HepG2 (cell line): ENCODE measurements at regions not wholly inside any gene's neighbourhood (a gene's known extent, or its start where the extent isn't known, plus 50 kb on each side); places are given as distances from the start of the nearest gene placed in this dataset.

Source experiments
- ATAC-seq: fragments of 200-7000 bp; cut with Tn5 transposase; 3 replicates; pipeline ENCODE4 v1.9.1; 2020; ENCODE audit warnings: mild to moderate bottlenecking, moderate library complexity
- BruUV-seq: library from RNA; stranded (reverse); fragments of 400-500 nt; replicated peaks from 2 replicates; lab custom pipeline; 2021; lab: Mats Ljungman, UMichigan
- CTCF ChIA-PET: fragments of 300-600 bp; formaldehyde crosslinking; extraction: SDS; loops from one replicate; lab custom pipeline; 2021; ENCODE audit warnings: low total read pairs, inconsistent platforms, low intra/inter-chr PET ratio; lab: Yijun Ruan, JAX
- POLR2A ChIA-PET: fragments of 350-600 bp; sonication (Branson Sonifier 250); formaldehyde crosslinking; loops from one replicate; lab custom pipeline; 2020; ENCODE audit warnings: antibody characterized with exemption, inconsistent platforms; lab: Yijun Ruan, JAX
- DNase-seq: peaks from one replicate; pipeline ENCODE4 v3.0.0-alpha.2; 2015; ENCODE audit warnings: low spot score
- FAIRE-seq: peaks from 3 replicates; lab custom pipeline; 2011; peaks lifted over from hg19 to GRCh38; lab: Jason Lieb, UNC
- H2AFZ ChIP-seq: one replicate; pipeline ENCODE4 v1.6.1; 2011; ENCODE audit warnings: low read length, inconsistent platforms
- H3K27ac ChIP-seq: fragments of 300-600 bp; 3 replicates; pipeline ENCODE4 v1.8.0; 2011; ENCODE audit warnings: mixed run types, mild to moderate bottlenecking, mixed read lengths, low read length, inconsistent platforms; ENCODE audit not compliant: insufficient read depth; ENCODE audit errors: extremely low read length
- H3K27me3 ChIP-seq, 2 experiments: fragments of 200-600 bp in 1 of 2; 2 replicates in 1 of 2; 3 replicates in 1 of 2; pipeline versions ENCODE4 v1.6.0 to v1.8.0; 2011; ENCODE audit warnings: low read length in 2 of 2, mild to moderate bottlenecking in 2 of 2, moderate library complexity in 2 of 2, inconsistent platforms in 1 of 2; ENCODE audit not compliant: insufficient read depth in 2 of 2, control insufficient read depth in 1 of 2
- H3K36me3 ChIP-seq, 2 experiments: fragments of 200-600 bp in 1 of 2; replicated peaks in 1 of 2; 2 replicates in 1 of 2; 3 replicates in 1 of 2; pipeline versions ENCODE4 v1.5.1 to v1.8.0; 2011; ENCODE audit warnings: low read length in 2 of 2, inconsistent platforms in 1 of 2; ENCODE audit not compliant: insufficient read depth in 2 of 2, control insufficient read depth in 1 of 2
- H3K4me1 ChIP-seq: 2 replicates; pipeline ENCODE4 v1.5.1; 2012; ENCODE audit warnings: low read length, inconsistent platforms; ENCODE audit not compliant: insufficient read depth
- H3K4me2 ChIP-seq: 2 replicates; pipeline ENCODE4 v1.6.0; 2011; ENCODE audit warnings: low read depth, low read length, inconsistent platforms
- H3K4me3 ChIP-seq, 3 experiments: fragments of 200-600 bp in 1 of 3; sonication (generic), shearing (Covaris generic) in 1 of 3; replicated peaks in 1 of 3; 2 replicates each; pipeline ENCODE4 v1.5.1; 2011 to 2016; ENCODE audit warnings: low read length in 3 of 3, inconsistent platforms in 2 of 3, low read depth in 2 of 3, mild to moderate bottlenecking in 2 of 3, control low read depth in 1 of 3, mixed read lengths in 1 of 3; ENCODE audit not compliant: insufficient read depth in 1 of 3
- H3K79me2 ChIP-seq: one replicate; pipeline ENCODE4 v1.6.1; 2011; ENCODE audit warnings: low read length, inconsistent platforms; ENCODE audit not compliant: insufficient read depth
- H3K9ac ChIP-seq: 2 replicates; pipeline ENCODE4 v1.6.0; 2011; ENCODE audit warnings: mild to moderate bottlenecking, low read depth, low read length, inconsistent platforms; ENCODE audit not compliant: insufficient read depth
- H3K9me3 ChIP-seq: 2 replicates; pipeline ENCODE4 v1.5.1; 2012; ENCODE audit warnings: mild to moderate bottlenecking, low read length
- H4K20me1 ChIP-seq: 2 replicates; pipeline ENCODE4 v1.6.0; 2011; ENCODE audit warnings: inconsistent platforms, mild to moderate bottlenecking, low read length, moderate library complexity; ENCODE audit not compliant: insufficient read depth
- GTF3A ChIP-seq: sonication (generic); formaldehyde crosslinking; conservative IDR thresholded peaks from 2 replicates; pipeline ENCODE4 v1.4.0; 2020; ENCODE audit warnings: mild to moderate bottlenecking, missing genetic modification reagents
- MATR3 ChIP-seq: sonication (generic); formaldehyde crosslinking; IDR thresholded peaks from 2 replicates; pipeline ENCODE4 v1.4.0; 2020; ENCODE audit warnings: missing genetic modification reagents
- MYC ChIP-seq: sonication (generic); formaldehyde crosslinking; IDR thresholded peaks from 2 replicates; pipeline ENCODE4 v1.9.0; 2021; ENCODE audit warnings: missing genetic modification reagents, borderline replicate concordance
- POLR2AphosphoS5 ChIP-seq: IDR thresholded peaks from 2 replicates; pipeline ENCODE4 v1.6.1; 2012; ENCODE audit warnings: low read depth, low read length
- SATB2 ChIP-seq: sonication (generic); formaldehyde crosslinking; IDR thresholded peaks from 2 replicates; pipeline ENCODE4 v1.5.0; 2020; ENCODE audit warnings: missing genetic modification reagents
- SP4 ChIP-seq: sonication (generic); formaldehyde crosslinking; IDR thresholded peaks from 2 replicates; pipeline ENCODE4 v1.8.1; 2023; ENCODE audit warnings: mild to moderate bottlenecking, missing genetic modification reagents
- ZFY ChIP-seq: sonication (generic); formaldehyde crosslinking; IDR thresholded peaks from 2 replicates; pipeline ENCODE4 v1.4.0; 2020; ENCODE audit warnings: missing genetic modification reagents
- ZNF737 ChIP-seq: sonication (generic); formaldehyde crosslinking; IDR thresholded peaks from 2 replicates; pipeline ENCODE4 v1.5.0; 2020; ENCODE audit warnings: missing genetic modification reagents, mild to moderate bottlenecking, borderline replicate concordance
- WGBS: methylation state at CpG from one replicate; pipeline ENCODE4 v1.1.6; 2017; ENCODE audit warnings: low lambda C conversion rate; 5-methylcytosine and 5-hydroxymethylcytosine counted together
- in situ Hi-C: cut with HindIII; loops from 2 replicates; pipeline ENCODE4 v1.10.0; 2017; ENCODE audit warnings: low pct_unique_long_range_greater_than_20kb; ENCODE audit not compliant: extremely low pct_ligation_motif_present
- intact Hi-C: fragments of 100-400 bp; cut with micrococcal nuclease; formaldehyde crosslinking; loops from one replicate; pipeline ENCODE4 v1.10.0; 2022; ENCODE audit not compliant: unreplicated experiment
- TF ChIP-seq, protein P1 (sequence below): sonication (generic); formaldehyde crosslinking; IDR thresholded peaks from 2 replicates; pipeline ENCODE4 v1.4.0; 2020; ENCODE audit warnings: low read depth, mild to moderate bottlenecking, missing genetic modification reagents
- TF ChIP-seq, protein P2 (sequence below): sonication (generic); formaldehyde crosslinking; IDR thresholded peaks from 2 replicates; pipeline ENCODE4 v1.8.0; 2022; ENCODE audit warnings: low read depth, missing genetic modification reagents
- TF ChIP-seq, protein P3 (sequence below): sonication (generic); formaldehyde crosslinking; IDR thresholded peaks from 2 replicates; pipeline ENCODE4 v1.9.0; 2021; ENCODE audit warnings: missing genetic modification reagents, borderline replicate concordance
- TF ChIP-seq, protein P4 (sequence below): sonication (generic); formaldehyde crosslinking; IDR thresholded peaks from 2 replicates; pipeline ENCODE4 v1.5.0; 2020; ENCODE audit warnings: missing genetic modification reagents
- TF ChIP-seq, protein P5 (sequence below): sonication (generic); formaldehyde crosslinking; IDR thresholded peaks from 2 replicates; pipeline ENCODE4 v1.4.0; 2020; ENCODE audit warnings: mild to moderate bottlenecking, missing genetic modification reagents
- TF ChIP-seq, protein P6 (sequence below): sonication (generic); formaldehyde crosslinking; IDR thresholded peaks from 2 replicates; pipeline ENCODE4 v1.4.0; 2020; ENCODE audit warnings: mild to moderate bottlenecking, missing genetic modification reagents

DNA sequence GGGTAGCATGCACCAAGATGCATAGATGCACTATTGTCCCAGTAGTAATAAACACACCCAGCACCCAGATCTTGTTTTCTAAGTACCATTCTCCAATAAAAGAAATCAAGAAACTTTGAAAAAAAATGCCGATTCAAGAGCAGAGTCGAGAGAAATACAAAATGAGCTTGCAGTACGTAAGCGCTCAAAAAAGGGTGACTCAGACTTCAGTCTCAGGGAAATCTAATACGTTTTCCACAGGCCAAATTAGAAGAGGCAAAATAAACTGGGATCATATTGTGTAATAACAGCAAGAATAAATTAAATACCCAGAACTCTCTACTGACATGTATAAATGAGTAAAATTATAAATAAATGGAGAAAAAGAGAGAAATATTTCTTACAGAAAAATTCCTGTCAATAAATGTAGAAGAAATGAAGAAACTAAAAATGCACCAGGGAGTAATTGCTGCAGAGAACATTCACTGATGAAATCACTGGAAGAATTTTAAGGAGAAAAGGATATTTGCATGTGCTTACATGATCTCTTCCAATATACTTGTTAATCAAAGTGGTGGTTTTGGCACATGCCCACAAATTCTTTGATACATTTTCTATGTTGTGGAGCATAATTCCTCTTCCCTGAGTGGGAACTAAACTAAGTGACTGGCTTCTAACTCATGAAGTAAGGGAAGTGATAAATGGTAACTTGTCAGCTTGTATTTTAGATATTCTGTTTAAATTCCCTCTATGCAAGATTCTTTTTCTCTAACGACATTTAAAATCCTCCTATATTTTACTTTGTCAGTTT is 567.6 kb upstream of the ADAMTS16 start (continued):
- TF ChIP-seq, protein P1, sequence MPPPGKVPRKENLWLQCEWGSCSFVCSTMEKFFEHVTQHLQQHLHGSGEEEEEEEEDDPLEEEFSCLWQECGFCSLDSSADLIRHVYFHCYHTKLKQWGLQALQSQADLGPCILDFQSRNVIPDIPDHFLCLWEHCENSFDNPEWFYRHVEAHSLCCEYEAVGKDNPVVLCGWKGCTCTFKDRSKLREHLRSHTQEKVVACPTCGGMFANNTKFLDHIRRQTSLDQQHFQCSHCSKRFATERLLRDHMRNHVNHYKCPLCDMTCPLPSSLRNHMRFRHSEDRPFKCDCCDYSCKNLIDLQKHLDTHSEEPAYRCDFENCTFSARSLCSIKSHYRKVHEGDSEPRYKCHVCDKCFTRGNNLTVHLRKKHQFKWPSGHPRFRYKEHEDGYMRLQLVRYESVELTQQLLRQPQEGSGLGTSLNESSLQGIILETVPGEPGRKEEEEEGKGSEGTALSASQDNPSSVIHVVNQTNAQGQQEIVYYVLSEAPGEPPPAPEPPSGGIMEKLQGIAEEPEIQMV (CRISPR knock-in tag), result no peak

DNA sequence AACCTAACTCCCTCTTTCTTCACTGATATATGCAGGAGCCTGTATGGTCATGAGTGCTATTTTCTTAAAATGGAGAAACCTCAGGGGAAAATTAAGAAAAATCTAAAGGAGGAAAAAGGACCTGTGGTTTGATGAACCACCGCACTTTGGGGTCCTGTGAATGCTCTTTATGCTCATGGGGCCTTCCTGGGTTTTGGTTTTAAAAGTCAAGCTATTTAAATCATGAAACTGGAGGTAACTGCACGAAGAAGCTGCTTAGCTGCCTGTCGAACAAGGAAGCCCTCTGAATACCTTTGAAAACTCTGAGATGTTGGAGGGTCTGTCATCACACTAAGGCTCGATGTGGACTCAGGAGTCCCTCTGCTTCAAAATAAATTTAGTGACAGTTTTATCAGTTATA is 564.5 kb upstream of the ADAMTS16 start:
- no peaks in the 10 kb centered on the region for H3K4me1 ChIP-seq
- intact Hi-C loops, result no loop called here
- FAIRE-seq (no peak), ATAC-seq (no peak), DNase-seq (no peak)
- H3K27me3 ChIP-seq, result no peaks in the 10 kb centered on the region
- H3K79me2 ChIP-seq, result no peaks in the 10 kb centered on the region
- BruUV-seq, result no TSS peak
- CTCF ChIA-PET, result no interaction called here
- H3K9ac ChIP-seq, result no peak overlapping the region
- 0% methylated on average over 4 of the region's 4 CpGs for WGBS
- no peak overlapping the region for H2AFZ ChIP-seq
- peaks cover 67% of the 10 kb centered on the region for H3K9me3 ChIP-seq
- H4K20me1 ChIP-seq, result no peaks in the 10 kb centered on the region
- in situ Hi-C loops, result no loop called here
- no peak overlapping the region for H3K4me2 ChIP-seq
- no peaks in the 10 kb centered on the region for H3K36me3 ChIP-seq
- no peak overlapping the region for H3K27ac ChIP-seq
- no peak overlapping the region for H3K4me3 ChIP-seq
- POLR2A ChIA-PET, result no interaction called here
- TF ChIP-seq MYC, result no peak
- TF ChIP-seq ZNF737 (CRISPR knock-in tag), result no peak
- TF ChIP-seq SATB2 (CRISPR knock-in tag), result no peak
- no peak for TF ChIP-seq POLR2AphosphoS5
- TF ChIP-seq MATR3, result no peak
- TF ChIP-seq, protein P2, sequence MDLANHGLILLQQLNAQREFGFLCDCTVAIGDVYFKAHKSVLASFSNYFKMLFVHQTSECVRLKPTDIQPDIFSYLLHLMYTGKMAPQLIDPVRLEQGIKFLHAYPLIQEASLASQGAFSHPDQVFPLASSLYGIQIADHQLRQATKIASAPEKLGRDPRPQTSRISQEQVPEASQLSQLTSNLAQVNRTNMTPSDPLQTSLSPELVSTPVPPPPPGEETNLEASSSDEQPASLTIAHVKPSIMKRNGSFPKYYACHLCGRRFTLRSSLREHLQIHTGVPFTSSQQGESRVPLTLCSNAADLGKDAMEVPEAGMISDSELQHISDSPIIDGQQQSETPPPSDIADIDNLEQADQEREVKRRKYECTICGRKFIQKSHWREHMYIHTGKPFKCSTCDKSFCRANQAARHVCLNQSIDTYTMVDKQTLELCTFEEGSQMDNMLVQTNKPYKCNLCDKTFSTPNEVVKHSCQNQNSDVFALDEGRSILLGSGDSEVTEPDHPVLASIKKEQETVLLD (CRISPR knock-in tag), result no peak
- TF ChIP-seq GTF3A (CRISPR knock-in tag), result no peak
- TF ChIP-seq, protein P3, sequence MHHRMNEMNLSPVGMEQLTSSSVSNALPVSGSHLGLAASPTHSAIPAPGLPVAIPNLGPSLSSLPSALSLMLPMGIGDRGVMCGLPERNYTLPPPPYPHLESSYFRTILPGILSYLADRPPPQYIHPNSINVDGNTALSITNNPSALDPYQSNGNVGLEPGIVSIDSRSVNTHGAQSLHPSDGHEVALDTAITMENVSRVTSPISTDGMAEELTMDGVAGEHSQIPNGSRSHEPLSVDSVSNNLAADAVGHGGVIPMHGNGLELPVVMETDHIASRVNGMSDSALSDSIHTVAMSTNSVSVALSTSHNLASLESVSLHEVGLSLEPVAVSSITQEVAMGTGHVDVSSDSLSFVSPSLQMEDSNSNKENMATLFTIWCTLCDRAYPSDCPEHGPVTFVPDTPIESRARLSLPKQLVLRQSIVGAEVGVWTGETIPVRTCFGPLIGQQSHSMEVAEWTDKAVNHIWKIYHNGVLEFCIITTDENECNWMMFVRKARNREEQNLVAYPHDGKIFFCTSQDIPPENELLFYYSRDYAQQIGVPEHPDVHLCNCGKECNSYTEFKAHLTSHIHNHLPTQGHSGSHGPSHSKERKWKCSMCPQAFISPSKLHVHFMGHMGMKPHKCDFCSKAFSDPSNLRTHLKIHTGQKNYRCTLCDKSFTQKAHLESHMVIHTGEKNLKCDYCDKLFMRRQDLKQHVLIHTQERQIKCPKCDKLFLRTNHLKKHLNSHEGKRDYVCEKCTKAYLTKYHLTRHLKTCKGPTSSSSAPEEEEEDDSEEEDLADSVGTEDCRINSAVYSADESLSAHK, result no peak
- no peak for TF ChIP-seq ZFY (CRISPR knock-in tag)
- no peak for TF ChIP-seq SP4 (CRISPR knock-in tag)
- TF ChIP-seq, protein P4, sequence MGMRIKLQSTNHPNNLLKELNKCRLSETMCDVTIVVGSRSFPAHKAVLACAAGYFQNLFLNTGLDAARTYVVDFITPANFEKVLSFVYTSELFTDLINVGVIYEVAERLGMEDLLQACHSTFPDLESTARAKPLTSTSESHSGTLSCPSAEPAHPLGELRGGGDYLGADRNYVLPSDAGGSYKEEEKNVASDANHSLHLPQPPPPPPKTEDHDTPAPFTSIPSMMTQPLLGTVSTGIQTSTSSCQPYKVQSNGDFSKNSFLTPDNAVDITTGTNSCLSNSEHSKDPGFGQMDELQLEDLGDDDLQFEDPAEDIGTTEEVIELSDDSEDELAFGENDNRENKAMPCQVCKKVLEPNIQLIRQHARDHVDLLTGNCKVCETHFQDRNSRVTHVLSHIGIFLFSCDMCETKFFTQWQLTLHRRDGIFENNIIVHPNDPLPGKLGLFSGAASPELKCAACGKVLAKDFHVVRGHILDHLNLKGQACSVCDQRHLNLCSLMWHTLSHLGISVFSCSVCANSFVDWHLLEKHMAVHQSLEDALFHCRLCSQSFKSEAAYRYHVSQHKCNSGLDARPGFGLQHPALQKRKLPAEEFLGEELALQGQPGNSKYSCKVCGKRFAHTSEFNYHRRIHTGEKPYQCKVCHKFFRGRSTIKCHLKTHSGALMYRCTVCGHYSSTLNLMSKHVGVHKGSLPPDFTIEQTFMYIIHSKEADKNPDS, result no peak
- TF ChIP-seq, protein P5, sequence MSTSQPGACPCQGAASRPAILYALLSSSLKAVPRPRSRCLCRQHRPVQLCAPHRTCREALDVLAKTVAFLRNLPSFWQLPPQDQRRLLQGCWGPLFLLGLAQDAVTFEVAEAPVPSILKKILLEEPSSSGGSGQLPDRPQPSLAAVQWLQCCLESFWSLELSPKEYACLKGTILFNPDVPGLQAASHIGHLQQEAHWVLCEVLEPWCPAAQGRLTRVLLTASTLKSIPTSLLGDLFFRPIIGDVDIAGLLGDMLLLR (CRISPR knock-in tag), result no peak
- TF ChIP-seq, protein P6, sequence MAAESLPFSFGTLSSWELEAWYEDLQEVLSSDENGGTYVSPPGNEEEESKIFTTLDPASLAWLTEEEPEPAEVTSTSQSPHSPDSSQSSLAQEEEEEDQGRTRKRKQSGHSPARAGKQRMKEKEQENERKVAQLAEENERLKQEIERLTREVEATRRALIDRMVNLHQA (CRISPR knock-in tag), result no peak
